ENCODE measurements at regions not wholly inside any gene's neighbourhood (a gene's known extent, or its start where the extent isn't known, plus 50 kb on each side); places are given as distances from the start of the nearest gene placed in this dataset.

DNA sequence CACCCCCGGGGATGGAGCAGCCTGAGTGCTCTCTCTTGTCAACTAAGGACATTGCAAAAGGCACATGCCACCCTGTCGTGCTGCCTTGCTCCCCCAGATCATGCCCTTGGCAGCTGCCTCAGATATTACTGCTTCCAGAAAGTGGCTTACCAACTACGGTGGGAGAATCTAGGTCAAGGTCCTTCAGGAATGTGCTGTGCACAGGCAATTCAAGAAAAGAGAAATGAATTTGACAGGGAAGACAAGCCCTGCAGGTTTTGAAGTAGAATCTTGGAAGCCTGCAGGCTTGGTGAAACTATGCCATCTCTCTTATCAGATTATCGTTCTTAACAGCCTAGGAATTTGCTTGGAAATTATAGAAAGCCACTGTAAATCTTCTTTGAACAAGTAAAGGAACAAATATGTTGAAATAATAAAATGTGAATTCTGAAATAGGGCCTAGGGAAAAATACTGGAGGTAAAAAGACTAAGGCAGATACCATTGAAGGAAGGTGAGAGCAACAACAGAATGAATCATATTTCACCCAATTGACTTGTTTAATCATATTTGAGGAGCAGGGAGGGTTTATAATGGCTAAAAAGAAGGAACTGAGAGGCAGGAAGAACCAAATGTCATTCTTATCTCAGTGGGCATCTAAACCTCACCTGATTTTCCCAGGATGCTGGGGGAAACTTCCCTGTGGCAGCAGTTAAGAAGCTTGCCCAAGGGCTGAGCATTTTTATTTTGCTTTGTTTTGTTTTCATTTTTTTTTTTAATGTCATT, 94.0 kb upstream of the GLS start:
- Histone ChIP-seq H3K79me2 (replicated peaks; ENCODE audit: insufficient read depth, low read length) (no peaks in the 10 kb centered on the region), H3K4me3 (ENCODE audit: low read length) (no peak overlapping the region), H3K36me3 (ENCODE audit: insufficient read depth, low read length) (no peaks in the 10 kb centered on the region), H3K4me2 (ENCODE audit: low read length) (no peak overlapping the region), H3K9ac (ENCODE audit: low read length) (no peak overlapping the region), H3K27me3 (ENCODE audit: insufficient read depth, low read depth, low read length) (no peaks in the 10 kb centered on the region), H3K9me2 (ENCODE audit: insufficient read depth, low read length) (no peaks in the 10 kb centered on the region), H2AFZ (ENCODE audit: low read depth, low read length) (no peak overlapping the region), H3K27ac (ENCODE audit: low read length) (no peak overlapping the region), H3K9me3 (ENCODE audit: low read length) (no peaks in the 10 kb centered on the region), H4K20me1 (ENCODE audit: insufficient read depth) (no peaks in the 10 kb centered on the region), H3F3A (ENCODE audit: insufficient read depth, low read length, poor library complexity, severe bottlenecking) (no peaks in the 10 kb centered on the region)
- TF ChIP-seq, protein P1, sequence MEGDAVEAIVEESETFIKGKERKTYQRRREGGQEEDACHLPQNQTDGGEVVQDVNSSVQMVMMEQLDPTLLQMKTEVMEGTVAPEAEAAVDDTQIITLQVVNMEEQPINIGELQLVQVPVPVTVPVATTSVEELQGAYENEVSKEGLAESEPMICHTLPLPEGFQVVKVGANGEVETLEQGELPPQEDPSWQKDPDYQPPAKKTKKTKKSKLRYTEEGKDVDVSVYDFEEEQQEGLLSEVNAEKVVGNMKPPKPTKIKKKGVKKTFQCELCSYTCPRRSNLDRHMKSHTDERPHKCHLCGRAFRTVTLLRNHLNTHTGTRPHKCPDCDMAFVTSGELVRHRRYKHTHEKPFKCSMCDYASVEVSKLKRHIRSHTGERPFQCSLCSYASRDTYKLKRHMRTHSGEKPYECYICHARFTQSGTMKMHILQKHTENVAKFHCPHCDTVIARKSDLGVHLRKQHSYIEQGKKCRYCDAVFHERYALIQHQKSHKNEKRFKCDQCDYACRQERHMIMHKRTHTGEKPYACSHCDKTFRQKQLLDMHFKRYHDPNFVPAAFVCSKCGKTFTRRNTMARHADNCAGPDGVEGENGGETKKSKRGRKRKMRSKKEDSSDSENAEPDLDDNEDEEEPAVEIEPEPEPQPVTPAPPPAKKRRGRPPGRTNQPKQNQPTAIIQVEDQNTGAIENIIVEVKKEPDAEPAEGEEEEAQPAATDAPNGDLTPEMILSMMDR (IDR thresholded peaks at IDR 0.05; ENCODE audit: poor library complexity, severe bottlenecking), result no peak
- TF ChIP-seq TAF1 (IDR thresholded peaks at IDR 0.05; ENCODE audit: low read depth) (no peak), REST (IDR thresholded peaks at IDR 0.05; ENCODE audit: borderline replicate concordance) (no peak), SMC3 (conservative IDR thresholded peaks at IDR 0.05; ENCODE audit: poor library complexity) (no peak), RAD21 (conservative IDR thresholded peaks at IDR 0.05) (no peak), EP300 (conservative IDR thresholded peaks at IDR 0.05; ENCODE audit: poor library complexity, severe bottlenecking) (no peak), MXI1 (conservative IDR thresholded peaks at IDR 0.05; ENCODE audit: poor library complexity, severe bottlenecking) (no peak), POLR2AphosphoS5 (IDR thresholded peaks at IDR 0.05) (no peak), EZH2 (IDR thresholded peaks at IDR 0.05; ENCODE audit: borderline replicate concordance, insufficient read depth, low read length, poor library complexity, severe bottlenecking) (no peak)

- Histone ChIP-seq H3F3A (ENCODE audit: insufficient read depth, low read length, poor library complexity, severe bottlenecking) (no peaks in the 10 kb centered on the region), H3K9ac (ENCODE audit: low read length) (no peak overlapping the region), H3K27me3 (ENCODE audit: insufficient read depth, low read depth, low read length) (no peaks in the 10 kb centered on the region), H4K20me1 (ENCODE audit: insufficient read depth) (no peaks in the 10 kb centered on the region), H3K79me2 (replicated peaks; ENCODE audit: insufficient read depth, low read length) (no peaks in the 10 kb centered on the region), H3K36me3 (ENCODE audit: insufficient read depth, low read length) (no peaks in the 10 kb centered on the region), H3K4me3 (ENCODE audit: low read length) (no peak overlapping the region), H3K9me2 (ENCODE audit: insufficient read depth, low read length) (no peaks in the 10 kb centered on the region), H3K9me3 (ENCODE audit: low read length) (no peaks in the 10 kb centered on the region), H3K4me2 (ENCODE audit: low read length) (no peak overlapping the region), H2AFZ (ENCODE audit: low read depth, low read length) (no peak overlapping the region), H3K27ac (ENCODE audit: low read length) (no peak overlapping the region)
- TF ChIP-seq REST (IDR thresholded peaks at IDR 0.05; ENCODE audit: borderline replicate concordance) (no peak), TAF1 (IDR thresholded peaks at IDR 0.05; ENCODE audit: low read depth) (no peak), SMC3 (conservative IDR thresholded peaks at IDR 0.05; ENCODE audit: poor library complexity) (no peak), EP300 (conservative IDR thresholded peaks at IDR 0.05; ENCODE audit: poor library complexity, severe bottlenecking) (no peak), MXI1 (conservative IDR thresholded peaks at IDR 0.05; ENCODE audit: poor library complexity, severe bottlenecking) (no peak), POLR2AphosphoS5 (IDR thresholded peaks at IDR 0.05) (no peak), EZH2 (IDR thresholded peaks at IDR 0.05; ENCODE audit: borderline replicate concordance, insufficient read depth, low read length, poor library complexity, severe bottlenecking) (no peak), RAD21 (conservative IDR thresholded peaks at IDR 0.05) (no peak)
- TF ChIP-seq, protein P1 (IDR thresholded peaks at IDR 0.05; ENCODE audit: poor library complexity, severe bottlenecking), result no peak
Observed at GRCh38 chr2:190787743-190788235, 92.8 kb upstream of the GLS start.

Data from neural cell (in vitro differentiated cells).